Smooth muscle cell (in vitro differentiated cells): ENCODE measurements at regions not wholly inside any gene's neighbourhood (a gene's known extent, or its start where the extent isn't known, plus 50 kb on each side); places are given as distances from the start of the nearest gene placed in this dataset.

Experiments used
- DNase-seq: peaks from one replicate; lab custom pipeline; 2025; ENCODE audit not compliant: unreplicated experiment; lab: John Stamatoyannopoulos, UW
- H2AFZ ChIP-seq: fragments of 200-600 bp; sonication (generic); 2 replicates; pipeline ENCODE4 v1.6.0; 2016; ENCODE audit warnings: antibody characterized with exemption, low read depth, mild to moderate bottlenecking
- H3F3A ChIP-seq: fragments of 200-600 bp; sonication (generic); 2 replicates; pipeline ENCODE4 v1.6.0; 2017; ENCODE audit warnings: antibody characterized with exemption, low read depth
- H3K27ac ChIP-seq: fragments of 200-600 bp; sonication (generic); 2 replicates; pipeline ENCODE4 v1.5.1; 2016; ENCODE audit warnings: low read depth, mild to moderate bottlenecking
- H3K27me3 ChIP-seq: fragments of 200-600 bp; sonication (generic); 2 replicates; pipeline ENCODE4 v1.6.1; 2016; ENCODE audit warnings: low read depth, mild to moderate bottlenecking
- H3K36me3 ChIP-seq: fragments of 200-600 bp; sonication (generic); 2 replicates; pipeline ENCODE4 v1.5.1; 2016; ENCODE audit warnings: low read depth
- H3K4me1 ChIP-seq: fragments of 200-600 bp; sonication (generic); 2 replicates; pipeline ENCODE4 v1.5.1; 2016; ENCODE audit warnings: low read depth
- H3K4me2 ChIP-seq: fragments of 200-600 bp; sonication (generic); 2 replicates; pipeline ENCODE4 v1.6.0; 2016; ENCODE audit warnings: mild to moderate bottlenecking
- H3K4me3 ChIP-seq: fragments of 200-600 bp; sonication (generic); 2 replicates; pipeline ENCODE4 v1.5.1; 2016; ENCODE audit warnings: mild to moderate bottlenecking
- H3K79me2 ChIP-seq: fragments of 200-600 bp; sonication (generic); 2 replicates; pipeline ENCODE4 v1.6.0; 2016; ENCODE audit warnings: low read depth, mild to moderate bottlenecking
- H3K9ac ChIP-seq: fragments of 200-600 bp; sonication (generic); 2 replicates; pipeline ENCODE4 v1.6.0; 2016; ENCODE audit warnings: low read depth
- H3K9me3 ChIP-seq: fragments of 200-600 bp; sonication (generic); replicated peaks from 2 replicates; pipeline ENCODE4 v1.5.1; 2016; ENCODE audit warnings: low read depth
- H4K20me1 ChIP-seq: fragments of 200-600 bp; sonication (generic); 2 replicates; pipeline ENCODE4 v1.6.0; 2016; ENCODE audit warnings: low read depth
- whole genome bisulfite sequencing: methylation state at CpG from one replicate; pipeline ENCODE4 v1.1.7; 2016; ENCODE audit warnings: low lambda C conversion rate; 5-methylcytosine and 5-hydroxymethylcytosine counted together
- TF ChIP-seq, protein P1 (sequence below): fragments of 200-600 bp; sonication (generic); IDR thresholded peaks from 2 replicates; pipeline ENCODE4 v1.5.1; 2017; ENCODE audit warnings: borderline replicate concordance, mild to moderate bottlenecking, antibody characterized with exemption; ENCODE audit not compliant: insufficient read depth, poor library complexity, severe bottlenecking

DNA sequence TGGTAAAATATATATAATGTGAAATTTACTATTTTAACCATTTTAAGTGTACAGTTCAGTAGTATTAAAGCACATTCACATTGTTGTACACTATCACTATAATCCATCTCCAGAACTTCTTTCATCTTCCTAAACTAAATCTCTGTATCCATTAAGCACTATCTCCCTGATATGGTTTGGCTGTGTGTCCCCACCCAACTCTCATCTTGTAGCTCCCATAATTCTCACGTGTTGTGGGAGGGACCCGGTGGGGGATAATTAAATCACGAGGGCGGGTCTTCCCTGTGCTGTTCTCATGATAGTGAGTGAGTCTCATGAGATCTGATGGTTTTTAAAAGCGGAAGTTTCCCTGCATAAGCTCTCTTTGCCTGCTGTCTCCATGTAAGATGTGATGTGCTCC is 178.9 kb upstream of the NABP1 start:
- Histone ChIP-seq H4K20me1 (no peaks in the 10 kb centered on the region), H3K27ac (no peak overlapping the region), H3F3A (no peaks in the 10 kb centered on the region), H3K4me1 (no peaks in the 10 kb centered on the region), H3K79me2 (no peaks in the 10 kb centered on the region), H3K9ac (no peak overlapping the region), H2AFZ (no peak overlapping the region), H3K36me3 (no peaks in the 10 kb centered on the region), H3K4me3 (no peak overlapping the region), H3K9me3 (no peaks in the 10 kb centered on the region), H3K4me2 (no peak overlapping the region), H3K27me3 (no peaks in the 10 kb centered on the region)
- DNase-seq = no peak
- TF ChIP-seq, protein P1, sequence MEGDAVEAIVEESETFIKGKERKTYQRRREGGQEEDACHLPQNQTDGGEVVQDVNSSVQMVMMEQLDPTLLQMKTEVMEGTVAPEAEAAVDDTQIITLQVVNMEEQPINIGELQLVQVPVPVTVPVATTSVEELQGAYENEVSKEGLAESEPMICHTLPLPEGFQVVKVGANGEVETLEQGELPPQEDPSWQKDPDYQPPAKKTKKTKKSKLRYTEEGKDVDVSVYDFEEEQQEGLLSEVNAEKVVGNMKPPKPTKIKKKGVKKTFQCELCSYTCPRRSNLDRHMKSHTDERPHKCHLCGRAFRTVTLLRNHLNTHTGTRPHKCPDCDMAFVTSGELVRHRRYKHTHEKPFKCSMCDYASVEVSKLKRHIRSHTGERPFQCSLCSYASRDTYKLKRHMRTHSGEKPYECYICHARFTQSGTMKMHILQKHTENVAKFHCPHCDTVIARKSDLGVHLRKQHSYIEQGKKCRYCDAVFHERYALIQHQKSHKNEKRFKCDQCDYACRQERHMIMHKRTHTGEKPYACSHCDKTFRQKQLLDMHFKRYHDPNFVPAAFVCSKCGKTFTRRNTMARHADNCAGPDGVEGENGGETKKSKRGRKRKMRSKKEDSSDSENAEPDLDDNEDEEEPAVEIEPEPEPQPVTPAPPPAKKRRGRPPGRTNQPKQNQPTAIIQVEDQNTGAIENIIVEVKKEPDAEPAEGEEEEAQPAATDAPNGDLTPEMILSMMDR = no peak
- WGBS = 96% methylated on average over 5 of the region's 5 CpGs

DNA sequence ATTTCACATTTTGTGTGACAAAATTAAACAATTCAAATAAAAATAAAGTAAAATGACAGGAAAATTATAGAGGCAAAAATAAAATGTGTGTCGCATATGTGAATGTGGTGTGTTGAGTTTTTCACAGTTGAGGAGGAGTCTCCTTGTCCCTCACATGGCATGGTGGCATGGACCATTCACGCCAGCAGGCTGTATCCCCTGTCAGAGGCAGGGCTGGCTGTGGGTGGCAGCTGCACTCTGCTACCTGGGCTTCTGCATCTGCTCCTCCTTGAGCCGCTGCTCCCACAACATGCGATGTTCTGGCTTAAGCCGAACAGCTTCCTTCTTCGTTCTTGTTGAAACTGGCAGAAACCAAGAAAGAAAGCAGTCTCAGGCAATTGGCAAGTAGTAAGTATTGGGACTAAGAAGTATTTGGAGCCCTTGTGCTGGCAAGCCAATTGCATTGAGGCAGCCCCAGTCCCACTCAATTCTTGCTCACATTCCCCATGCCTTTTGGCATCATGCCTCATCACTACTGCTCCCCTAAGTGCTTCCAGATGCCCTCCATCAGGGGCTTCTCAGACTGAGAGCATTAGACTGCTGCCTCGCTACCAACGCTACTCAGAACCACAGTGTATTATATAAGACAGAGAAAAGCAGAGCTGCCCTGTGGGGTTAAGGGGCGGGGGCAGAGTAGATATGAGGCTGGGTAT is 177.9 kb upstream of the NABP1 start:
- Histone ChIP-seq H2AFZ (no peak overlapping the region), H3K4me1 (no peaks in the 10 kb centered on the region), H3K27me3 (no peaks in the 10 kb centered on the region), H3K4me2 (no peak overlapping the region), H3K36me3 (no peaks in the 10 kb centered on the region), H3K4me3 (no peak overlapping the region), H3K79me2 (no peaks in the 10 kb centered on the region), H3K9me3 (no peaks in the 10 kb centered on the region), H3K9ac (no peak overlapping the region), H4K20me1 (no peaks in the 10 kb centered on the region), H3F3A (no peaks in the 10 kb centered on the region), H3K27ac (no peak overlapping the region)
- WGBS = 84% methylated on average over 9 of the region's 9 CpGs
- TF ChIP-seq, protein P1 = no peak
- no peak for DNase-seq

DNA sequence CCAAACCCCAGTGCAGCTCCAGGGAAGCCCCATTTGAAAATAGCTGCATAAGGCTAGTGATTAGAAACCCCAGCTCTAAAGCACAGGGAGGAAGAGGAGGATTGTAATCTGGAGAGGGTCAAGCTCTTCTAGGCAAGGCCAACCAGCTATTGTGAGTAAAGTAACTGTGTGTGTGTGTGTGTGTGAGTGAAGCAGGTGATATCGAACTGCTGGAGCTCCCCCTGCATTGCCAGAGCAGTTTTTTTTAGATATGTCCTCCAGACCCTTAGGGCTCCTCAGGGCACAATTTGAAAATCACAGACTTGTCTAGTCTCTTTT is 177.4 kb upstream of the NABP1 start:
- DNase-seq = no peak
- no peak overlapping the region for H3K9ac ChIP-seq
- H3F3A ChIP-seq = no peaks in the 10 kb centered on the region
- H3K27me3 ChIP-seq = no peaks in the 10 kb centered on the region
- no peaks in the 10 kb centered on the region for H3K36me3 ChIP-seq
- H3K4me3 ChIP-seq = no peak overlapping the region
- H3K9me3 ChIP-seq = no peaks in the 10 kb centered on the region
- no peak overlapping the region for H3K4me2 ChIP-seq
- H2AFZ ChIP-seq = peak overlapping the region; percentile 49
- no peaks in the 10 kb centered on the region for H3K79me2 ChIP-seq
- 59% methylated on average over 1 of the region's 1 CpG for WGBS
- H4K20me1 ChIP-seq = no peaks in the 10 kb centered on the region
- no peaks in the 10 kb centered on the region for H3K4me1 ChIP-seq
- TF ChIP-seq, protein P1 = no peak
- no peak overlapping the region for H3K27ac ChIP-seq

DNA sequence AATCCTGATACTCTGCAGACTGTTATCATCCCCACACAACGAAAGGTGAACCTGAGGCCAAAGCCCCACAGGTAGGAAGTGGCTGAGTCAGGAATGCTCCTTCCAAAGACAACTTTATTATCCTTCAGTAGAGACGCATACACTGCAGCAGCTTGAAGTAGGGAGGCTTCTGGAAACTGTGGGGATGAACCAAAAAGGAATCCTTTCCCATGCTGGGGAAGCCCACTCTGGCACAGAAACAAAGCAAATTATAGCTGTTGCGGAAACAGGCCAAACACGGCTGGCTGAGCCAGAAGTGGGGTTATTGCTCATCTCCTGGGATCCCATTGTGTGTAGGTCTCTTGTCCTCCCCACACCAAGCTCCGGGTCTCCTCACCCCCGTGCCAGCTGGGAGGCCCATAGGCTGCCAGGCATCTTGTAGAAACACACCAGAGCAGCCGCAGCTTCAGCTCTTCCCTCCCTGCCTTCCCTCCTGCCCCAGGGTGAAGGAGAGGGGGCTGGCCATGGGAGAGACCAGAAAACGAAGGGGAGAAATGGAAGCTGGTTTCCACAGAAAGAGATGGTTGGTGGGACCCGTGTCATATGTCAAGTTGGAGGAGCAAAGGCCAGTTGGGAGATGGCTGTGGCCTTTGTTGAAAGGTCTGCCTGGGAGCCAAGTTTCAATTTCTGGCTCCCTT is 176.9 kb upstream of the NABP1 start:
- DNase-seq = no peak
- Histone ChIP-seq H2AFZ (peak overlapping the region; percentile 49), H3K9ac (no peak overlapping the region)

More for the DNA sequence above, 176.9 kb upstream of the NABP1 start:
- Histone ChIP-seq H3K4me1 (no peaks in the 10 kb centered on the region), H3K27me3 (no peaks in the 10 kb centered on the region), H3K4me2 (no peak overlapping the region), H3K36me3 (no peaks in the 10 kb centered on the region), H4K20me1 (no peaks in the 10 kb centered on the region), H3K79me2 (no peaks in the 10 kb centered on the region), H3K4me3 (no peak overlapping the region), H3K9me3 (no peaks in the 10 kb centered on the region), H3K27ac (no peak overlapping the region), H3F3A (no peaks in the 10 kb centered on the region)
- TF ChIP-seq, protein P1 = no peak
- WGBS = 76% methylated on average over 9 of the region's 9 CpGs
